HG03095 (cell line): ENCODE measurements at regions not wholly inside any gene's neighbourhood (a gene's known extent, or its start where the extent isn't known, plus 50 kb on each side); places are given as distances from the start of the nearest gene placed in this dataset.
"Not testable (repeated sequence)": the region's sequence is repeated elsewhere in the genome, so short reads cannot be mapped to it uniquely, and the experiment has no call there.

Experiments used
- ATAC-seq: cut with Tn5 transposase; IDR thresholded peaks from one replicate; pipeline ENCODE4 v1.9.1; 2021; ENCODE audit warnings: moderate library complexity; ENCODE audit not compliant: unreplicated experiment

DNA sequence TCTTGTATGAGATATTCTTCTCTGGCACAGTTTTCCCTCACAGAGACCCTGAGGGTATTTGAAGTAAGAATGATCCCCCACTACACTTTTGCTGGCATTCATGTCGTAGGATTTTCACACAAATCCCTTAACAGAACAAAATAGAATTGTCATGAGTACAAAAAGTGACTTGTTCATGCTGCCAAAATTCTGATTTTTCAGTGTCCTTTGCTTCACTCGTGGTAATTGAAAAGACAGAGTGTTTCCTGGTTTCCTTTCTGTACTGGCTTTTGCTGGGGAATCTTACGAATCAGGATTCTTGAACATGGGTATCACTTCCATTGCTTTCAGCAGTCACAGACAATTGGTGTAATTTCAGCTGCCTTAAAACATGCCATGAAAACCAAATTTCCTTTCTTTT is 756.3 kb downstream of the REEP3 start:
- ATAC-seq: no peak

DNA sequence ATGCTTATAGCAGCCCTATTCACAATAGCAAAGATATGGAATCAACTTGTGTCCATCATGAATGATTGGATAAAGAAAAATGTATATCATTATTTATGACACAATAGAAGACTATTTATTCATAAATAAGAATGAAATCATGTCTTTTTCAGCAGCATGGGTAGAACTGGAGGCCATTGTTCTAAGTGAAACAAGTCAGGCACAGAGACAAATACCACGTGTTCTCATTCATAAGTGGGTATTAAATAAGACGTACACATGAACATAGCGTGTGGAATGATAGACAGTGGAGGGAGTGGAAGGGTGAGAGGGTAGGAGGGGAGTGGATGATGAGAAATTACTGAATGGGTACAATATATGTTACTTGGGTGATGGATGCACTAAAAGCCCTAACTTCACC is 762.4 kb downstream of the REEP3 start:
- ATAC-seq: no peak

GRCh38 chr10:64286533-64286932 is 765.3 kb downstream of the REEP3 start:
- no peak for ATAC-seq

DNA sequence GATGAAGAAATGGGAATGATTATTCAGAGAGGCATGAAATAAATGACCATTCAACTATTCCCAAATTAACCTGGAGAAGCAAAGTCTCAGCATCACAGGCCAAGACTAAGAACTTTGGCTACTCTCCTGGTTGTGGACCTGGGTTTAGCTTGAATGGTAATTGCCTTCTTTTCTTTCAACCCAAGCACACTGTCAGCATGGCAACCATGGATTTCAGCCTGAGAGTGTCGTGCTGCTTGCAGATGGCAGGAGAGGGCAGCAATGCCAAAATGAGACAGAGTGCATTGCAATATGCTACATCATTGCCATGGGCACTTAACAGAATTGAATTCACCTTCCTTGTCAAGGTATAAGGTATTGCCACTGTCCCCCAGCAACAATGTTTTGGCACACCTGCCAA is 767.2 kb downstream of the REEP3 start:
- ATAC-seq: no peak

DNA sequence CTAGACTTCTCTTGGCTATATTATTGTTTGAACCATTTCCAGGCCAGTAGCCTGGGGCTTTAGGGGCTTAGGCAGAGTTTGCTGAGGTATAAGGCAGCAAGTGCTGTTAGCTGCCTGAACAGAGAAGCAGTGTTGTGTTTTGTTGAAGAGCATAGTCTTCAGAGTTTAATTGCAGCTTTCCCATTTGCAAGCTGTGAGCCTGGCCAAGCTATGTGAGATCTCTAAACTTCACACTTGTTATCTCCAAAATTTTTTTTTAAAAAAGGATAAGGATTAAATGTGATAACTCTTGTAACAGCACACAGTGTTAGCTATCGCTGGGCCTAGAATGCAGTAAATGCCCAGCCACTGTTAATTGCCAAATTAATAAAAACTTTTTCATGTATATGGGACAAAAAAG is 782.4 kb downstream of the REEP3 start:
- ATAC-seq: no peak

- no peak for ATAC-seq
These were observed 785.6 kb downstream of the REEP3 start for GRCh38 chr10:64306729-64307327.

DNA sequence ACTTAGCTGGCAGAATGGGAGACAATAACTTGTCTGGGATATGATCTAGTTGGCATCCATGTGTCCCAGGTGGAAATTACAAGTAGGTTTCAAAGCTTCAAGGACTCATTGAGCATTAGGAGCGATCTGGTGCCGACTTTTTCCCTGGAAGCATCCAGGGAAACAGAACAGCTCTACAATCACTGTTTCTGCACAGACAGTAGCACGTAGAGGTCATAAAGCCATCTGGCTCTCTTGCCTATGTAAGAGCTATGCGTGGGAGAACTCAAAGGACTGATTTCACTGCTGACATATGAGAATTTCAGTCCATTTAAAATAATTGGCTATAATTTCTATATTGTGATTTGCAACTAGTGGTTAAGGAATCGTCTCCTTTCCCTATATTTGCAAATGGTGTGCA is 791.7 kb downstream of the REEP3 start:
- no peak for ATAC-seq

DNA sequence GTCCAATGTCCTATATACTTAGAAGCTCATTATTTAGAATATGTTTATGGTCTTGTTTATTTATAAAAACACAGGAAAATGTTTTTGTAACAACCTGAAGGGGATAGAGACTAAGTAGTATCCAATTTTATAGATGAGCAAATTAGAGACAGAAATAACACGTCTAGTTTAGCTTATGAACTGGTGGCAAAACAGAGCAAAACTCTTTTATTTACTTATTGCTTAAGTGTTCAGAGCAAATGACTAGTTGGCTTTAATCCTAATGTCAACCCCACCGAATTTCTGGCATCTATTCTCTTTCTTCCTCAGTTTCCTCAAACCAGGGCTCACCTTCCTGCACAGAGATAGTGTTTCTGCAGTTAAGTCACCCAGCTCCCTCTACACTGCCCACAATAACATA is 792.8 kb downstream of the REEP3 start:
- no peak for ATAC-seq

- no peak for ATAC-seq
These were observed 795.2 kb downstream of the REEP3 start for GRCh38 chr10:64316416-64316815.

DNA sequence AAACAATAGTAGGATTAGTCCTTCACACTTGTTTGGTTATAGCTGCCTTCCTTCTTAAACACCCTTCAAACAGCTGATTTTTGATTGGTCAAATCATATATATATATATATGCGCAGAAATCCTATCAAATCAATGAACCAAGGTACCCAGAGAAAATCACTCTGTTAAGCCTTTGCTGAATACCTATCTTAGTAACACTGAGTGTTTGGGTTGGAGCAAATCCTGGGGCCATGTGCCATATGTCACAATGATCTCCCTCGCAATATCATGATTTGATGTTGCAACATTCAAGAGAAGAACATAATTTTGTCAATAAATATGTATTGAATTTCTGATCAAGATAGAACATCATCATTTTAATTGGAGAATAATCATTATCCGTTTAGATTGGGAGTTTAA is 795.6 kb downstream of the REEP3 start:
- no peak for ATAC-seq

DNA sequence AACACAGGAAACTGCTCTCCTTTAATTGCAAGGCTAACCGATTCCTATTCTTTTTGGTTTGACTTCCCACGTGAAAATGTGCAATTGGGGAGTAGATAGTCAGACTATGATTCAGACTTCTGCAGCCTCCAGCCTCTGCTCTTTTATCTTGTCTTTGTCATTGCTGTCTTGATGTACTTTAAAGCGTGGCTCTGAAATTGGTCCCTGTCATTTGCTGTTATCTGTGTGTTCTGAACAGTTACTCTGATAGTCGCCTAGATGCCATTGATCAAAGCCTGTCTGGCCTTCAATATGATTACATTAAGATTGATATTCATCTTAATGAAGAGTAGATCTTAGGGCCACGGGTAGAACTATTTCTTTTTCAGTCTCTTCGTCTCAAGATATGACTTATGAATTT is 799.2 kb downstream of the REEP3 start:
- ATAC-seq: no peak

- ATAC-seq: no peak
These were observed 808.3 kb downstream of the REEP3 start for GRCh38 chr10:64329510-64329909.

- ATAC-seq: no peak
These were observed 811.4 kb downstream of the REEP3 start for GRCh38 chr10:64332551-64332950.

DNA sequence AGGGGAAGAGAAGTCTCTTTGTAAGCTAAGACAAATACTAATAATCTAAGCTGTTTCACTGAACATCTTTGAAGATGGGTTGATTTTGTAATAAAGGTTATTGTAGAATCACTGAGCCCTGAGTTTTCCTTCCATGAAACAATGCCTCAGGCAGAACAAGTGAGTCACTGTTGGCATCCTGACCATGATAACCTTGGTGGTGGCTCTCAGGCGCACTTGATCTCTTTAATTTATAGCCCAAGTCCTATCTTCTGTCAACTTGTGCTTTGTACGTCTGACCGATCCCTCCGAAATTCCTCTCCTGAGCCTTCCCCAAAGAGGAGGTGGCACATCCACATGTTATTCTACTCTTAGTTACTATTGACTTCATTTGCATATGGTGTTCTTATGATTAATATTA is 812.9 kb downstream of the REEP3 start:
- ATAC-seq: no peak

DNA sequence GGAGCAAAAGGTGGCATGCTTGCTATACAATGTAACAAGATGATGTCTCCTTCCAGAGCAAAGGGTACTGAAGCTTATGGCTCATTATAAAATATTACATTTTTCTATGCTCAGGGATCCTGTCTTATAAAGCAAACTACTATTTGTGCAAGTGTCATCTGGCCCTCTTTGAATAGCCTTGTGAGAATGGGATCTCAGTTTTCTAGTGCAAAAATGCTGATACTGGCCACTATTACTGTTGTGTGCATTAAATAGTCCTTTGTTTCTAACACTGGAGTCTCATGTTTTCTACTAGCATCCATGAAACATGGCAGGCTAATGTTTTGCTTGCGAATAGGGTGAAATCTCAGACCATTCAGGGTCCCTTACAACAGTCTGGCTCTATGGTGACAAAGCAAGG is 823.0 kb downstream of the REEP3 start:
- ATAC-seq: no peak

- no peak for ATAC-seq
These were observed 824.7 kb downstream of the REEP3 start for GRCh38 chr10:64345856-64346255.

DNA sequence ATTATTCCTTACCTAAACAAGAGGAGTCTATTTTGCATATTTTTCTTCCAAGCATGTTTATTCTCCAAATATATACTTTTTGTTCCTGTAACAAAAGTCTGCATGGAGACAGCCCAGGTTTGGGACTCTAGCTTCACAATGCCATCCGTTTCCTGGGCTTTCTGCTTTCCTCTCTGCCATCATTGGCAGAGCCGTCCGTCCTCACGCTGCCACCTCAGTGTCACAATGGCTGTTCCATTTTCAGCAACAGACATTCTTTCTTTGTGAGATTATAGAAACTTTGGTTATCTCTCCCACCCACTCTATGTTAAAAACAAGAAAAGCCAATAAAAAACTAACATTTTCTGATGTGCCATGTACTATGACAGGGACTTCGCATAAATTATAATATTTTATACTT is 825.2 kb downstream of the REEP3 start:
- no peak for ATAC-seq

DNA sequence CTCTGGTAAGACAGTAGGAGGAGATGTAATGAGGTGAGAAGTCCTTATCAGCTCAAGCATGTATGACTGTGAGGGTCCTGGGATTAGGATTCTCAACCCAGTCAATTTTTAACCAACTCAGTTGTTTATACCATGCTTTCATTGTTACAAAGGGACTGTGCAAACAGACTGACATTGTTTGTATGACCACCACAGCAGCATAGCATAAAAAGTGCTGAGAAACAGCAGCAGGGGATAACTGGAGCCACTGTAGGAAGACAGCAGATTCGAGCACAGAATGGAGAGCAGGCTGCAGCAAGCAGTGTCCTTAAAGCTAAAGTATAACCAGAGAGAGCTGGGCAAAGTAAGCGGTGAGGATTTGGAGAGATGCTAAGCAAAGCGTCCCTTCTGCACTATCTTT is 829.5 kb downstream of the REEP3 start:
- no peak for ATAC-seq

DNA sequence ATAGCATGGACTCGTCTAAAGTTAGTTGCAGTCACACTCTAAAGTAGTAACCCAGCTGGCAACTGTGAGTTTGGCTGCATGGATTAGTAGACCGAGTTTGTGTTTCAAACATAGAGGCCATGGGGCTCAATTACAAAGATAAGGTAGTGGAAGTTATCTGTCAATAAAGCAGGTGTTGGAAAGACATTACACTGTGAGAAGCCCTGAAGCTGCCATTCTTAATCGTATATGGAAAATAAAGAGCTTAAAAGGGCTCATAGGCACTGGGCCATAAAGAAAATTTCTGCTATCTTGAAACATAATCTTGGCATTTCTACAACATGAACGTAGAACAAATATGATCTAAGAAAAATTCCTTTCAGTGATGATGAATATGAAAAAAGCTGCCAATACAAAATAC is 837.7 kb downstream of the REEP3 start:
- no peak for ATAC-seq

- not testable (repeated sequence) for ATAC-seq
These were observed 839.0 kb downstream of the REEP3 start for GRCh38 chr10:64360240-64360639.

DNA sequence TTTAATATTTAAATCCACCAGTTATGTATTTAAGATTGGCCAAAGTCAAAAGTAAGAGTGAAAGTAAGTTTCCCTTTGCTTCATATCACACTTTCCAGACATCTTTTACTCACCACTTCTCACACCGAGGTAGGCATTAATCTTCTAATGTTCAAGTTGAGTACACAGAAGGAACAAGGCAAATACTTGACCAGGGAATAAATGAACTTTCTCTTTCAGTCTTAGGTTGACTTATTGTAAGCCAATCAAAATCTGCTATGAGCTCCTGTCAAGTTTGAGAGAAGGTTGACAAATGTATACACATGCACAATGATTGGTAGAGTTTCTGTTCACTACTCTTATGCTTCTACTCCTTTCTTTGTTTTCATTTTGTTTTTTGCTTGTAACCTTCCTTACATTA is 842.5 kb downstream of the REEP3 start:
- no peak for ATAC-seq

DNA sequence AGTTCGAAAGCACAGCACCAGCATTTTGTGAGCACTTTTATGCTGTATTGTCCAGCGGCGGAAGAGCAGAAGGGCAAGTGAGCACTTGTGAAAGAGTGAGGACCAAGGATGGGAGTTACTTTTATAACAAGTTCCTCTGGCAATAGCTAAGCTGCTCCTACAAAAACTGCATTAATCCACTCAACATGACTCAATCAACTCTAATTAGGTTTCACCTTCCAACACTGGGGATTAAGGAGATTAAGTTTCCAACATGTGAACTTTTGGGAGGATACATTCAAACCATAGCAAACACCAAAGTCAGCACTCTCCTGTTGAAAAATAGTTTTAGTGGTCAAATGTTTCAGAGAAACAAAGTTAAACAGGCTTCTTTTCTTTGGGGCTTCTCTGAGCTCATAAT is 844.5 kb downstream of the REEP3 start:
- no peak for ATAC-seq

GRCh38 chr10:64368298-64368697 is 847.1 kb downstream of the REEP3 start:
- ATAC-seq: no peak
